ENCODE measurements at regions not wholly inside any gene's neighbourhood (a gene's known extent, or its start where the extent isn't known, plus 50 kb on each side); places are given as distances from the start of the nearest gene placed in this dataset.

DNA sequence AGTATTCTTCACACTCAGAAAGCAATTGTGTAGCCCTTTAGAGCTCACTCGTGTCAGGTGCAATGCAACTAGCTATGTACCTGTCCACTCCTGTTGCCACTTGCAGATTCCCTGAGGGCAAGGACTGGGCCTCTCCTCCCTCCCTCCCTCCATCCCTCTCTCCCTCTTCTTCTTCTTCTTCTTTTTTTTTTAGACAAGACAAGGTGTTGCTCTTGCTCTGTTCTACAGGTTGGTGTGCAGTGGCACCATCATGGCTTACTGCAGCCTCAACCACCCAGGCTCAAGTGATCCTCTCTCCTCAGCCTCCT is 119.7 kb downstream of the ACKR3 start:
- Histone ChIP-seq H3K4me3 (ENCODE audit: extremely low read depth in 1 of 4, insufficient read depth in 2 of 4, low read depth in 3 of 4, low read length in 4 of 4) (no peak overlapping the region), H4K91ac (replicated peaks; ENCODE audit: insufficient read length, low read length) (no peak overlapping the region), H3K9me3 (ENCODE audit: insufficient read depth in 2 of 2, low read depth in 1 of 2, low read length in 1 of 2) (no peaks in the 10 kb centered on the region), H2BK12ac (ENCODE audit: low read depth, low read length) (no peak overlapping the region), H4K20me1 (replicated peaks in 1 of 2; ENCODE audit: control insufficient read depth in 1 of 2, insufficient read depth in 2 of 2, low read length in 2 of 2) (no peaks in the 10 kb centered on the region), H4K5ac (ENCODE audit: insufficient read length, low read depth, low read length) (no peak overlapping the region), H2AFZ (ENCODE audit: low read length) (0 out of 2 replicates have a peak overlapping the region, but pooled peaks have one; percentile 46), H3K79me2 (ENCODE audit: control insufficient read depth in 1 of 2, insufficient read depth in 2 of 2, low read length in 2 of 2) (no peaks in the 10 kb centered on the region), H3K79me1 (ENCODE audit: low read depth, low read length) (no peaks in the 10 kb centered on the region), H2BK15ac (ENCODE audit: low read length) (no peak overlapping the region), H3K18ac (ENCODE audit: extremely low read depth, low read length) (no peak overlapping the region), H3K56ac (replicated peaks; ENCODE audit: insufficient read length, low read depth, low read length) (no peak overlapping the region), H2BK120ac (replicated peaks; ENCODE audit: low read depth, low read length) (no peak overlapping the region), H2BK20ac (ENCODE audit: low read length) (no peak overlapping the region), H4K8ac (ENCODE audit: extremely low read depth, insufficient read depth, low read length) (no peak overlapping the region), H3K14ac (ENCODE audit: insufficient read length) (no peak overlapping the region), H3K27me3 (replicated peaks in 1 of 4; ENCODE audit: control insufficient read depth in 3 of 4, extremely low read depth in 1 of 4, insufficient read depth in 3 of 4, low read length in 3 of 4) (no peaks in the 10 kb centered on the region), H3K4ac (replicated peaks; ENCODE audit: insufficient read length, low read depth, low read length) (no peak overlapping the region), H3K27ac (ENCODE audit: low read depth, low read length) (no peak overlapping the region), H3K23me2 (ENCODE audit: low read depth, low read length) (no peaks in the 10 kb centered on the region), H2BK5ac (ENCODE audit: low read depth, low read length) (no peak overlapping the region), H3K23ac (ENCODE audit: insufficient read length) (no peak overlapping the region), H3K4me1 (replicated peaks in 1 of 4; ENCODE audit: control insufficient read depth in 3 of 4, insufficient read depth in 4 of 4, low read length in 3 of 4) (peaks cover 0 to 14% (median 3%) of the 10 kb centered on the region in 4 experiments; a peak in 4 of 7 replicates), H2AK5ac (ENCODE audit: low read depth, low read length) (no peak overlapping the region), H3K36me3 (ENCODE audit: control insufficient read depth in 2 of 4, insufficient read depth in 4 of 4, low read length in 3 of 4) (no peaks in the 10 kb centered on the region), H3K9ac (replicated peaks in 1 of 4; ENCODE audit: extremely low read depth in 1 of 4, low read depth in 3 of 4, low read length in 3 of 4) (no peak overlapping the region), H3K4me2 (ENCODE audit: insufficient read depth in 1 of 2, low read depth in 2 of 2, low read length in 2 of 2) (no peak overlapping the region)
- FAIRE-seq (no peak), DNase-seq (ENCODE audit: low read depth in 1 of 2, low spot score in 2 of 2) (no peak)
- ChIA-PET POLR2A (ENCODE audit: partially characterized antibody) (no interaction called here), CTCF (ENCODE audit: partially characterized antibody) (no interaction called here)
- 78% methylated on average over 1 of the region's 1 CpG; no CpG with 5 or more reads in 1 of the 2 experiments for whole genome bisulfite sequencing, 2 experiments (ENCODE audit: extremely low coverage in 1 of 2, insufficient coverage in 1 of 2, insufficient read length in 1 of 2, insufficient replicate concordance in 2 of 2, low coverage in 1 of 2, low lambda C conversion rate in 2 of 2, missing lambda C conversion rate in 1 of 2)
- no peak for TF ChIP-seq MAFK (IDR thresholded peaks at IDR 0.05; ENCODE audit: low read depth, low read length)
- TF ChIP-seq FOSL1 (IDR thresholded peaks at IDR 0.05; ENCODE audit: insufficient read depth, low read depth, low read length): no peak
- no peak for TF ChIP-seq POLR2AphosphoS5 (IDR thresholded peaks at IDR 0.05; ENCODE audit: low read depth, low read length)
- TF ChIP-seq TCF12 (IDR thresholded peaks at IDR 0.05; ENCODE audit: low read depth, low read length): no peak
- TF ChIP-seq, protein P1, sequence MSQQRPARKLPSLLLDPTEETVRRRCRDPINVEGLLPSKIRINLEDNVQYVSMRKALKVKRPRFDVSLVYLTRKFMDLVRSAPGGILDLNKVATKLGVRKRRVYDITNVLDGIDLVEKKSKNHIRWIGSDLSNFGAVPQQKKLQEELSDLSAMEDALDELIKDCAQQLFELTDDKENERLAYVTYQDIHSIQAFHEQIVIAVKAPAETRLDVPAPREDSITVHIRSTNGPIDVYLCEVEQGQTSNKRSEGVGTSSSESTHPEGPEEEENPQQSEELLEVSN (IDR thresholded peaks at IDR 0.05): no peak
- no peak for TF ChIP-seq JUN (IDR thresholded peaks at IDR 0.05; ENCODE audit: low read depth, low read length)
- TF ChIP-seq JUND (IDR thresholded peaks at IDR 0.05; ENCODE audit: low read length): no peak
- no peak for TF ChIP-seq GTF2F1 (IDR thresholded peaks at IDR 0.05; ENCODE audit: borderline replicate concordance, low read depth, low read length)
- no peak for TF ChIP-seq SP2 (IDR thresholded peaks at IDR 0.05; ENCODE audit: low read length)
- no peak for TF ChIP-seq POLR2A (IDR thresholded peaks at IDR 0.05; ENCODE audit: control extremely low read depth in 1 of 2, low read depth in 2 of 2, low read length in 2 of 2)
- no peak for TF ChIP-seq RNF2 (IDR thresholded peaks at IDR 0.05; ENCODE audit: borderline replicate concordance, low read depth, low read length, missing control alignments, poor library complexity, severe bottlenecking)
- TF ChIP-seq SRF (IDR thresholded peaks at IDR 0.05; ENCODE audit: low read depth, low read length): no peak
- no peak for TF ChIP-seq TAF1 (IDR thresholded peaks at IDR 0.05; ENCODE audit: low read depth, low read length)
- TF ChIP-seq KDM5A (IDR thresholded peaks at IDR 0.05; ENCODE audit: low read length): no peak

Measured in H1 (cell line).